A673 (cell line): ENCODE measurements at regions not wholly inside any gene's neighbourhood (a gene's known extent, or its start where the extent isn't known, plus 50 kb on each side); places are given as distances from the start of the nearest gene placed in this dataset.

ENCODE experiments used
- BruUV-seq: library from RNA; stranded (reverse); fragments of 400-500 nt; replicated peaks from 2 replicates; lab custom pipeline; 2021; lab: Mats Ljungman, UMichigan
- CTCF ChIA-PET: fragments of 300-600 bp; sonication (Branson Sonifier 250); formaldehyde crosslinking; loops from one replicate; lab custom pipeline; 2022; ENCODE audit warnings: antibody characterized with exemption; lab: Charles Lee
- POLR2A ChIA-PET: fragments of 300-600 bp; sonication (Branson Sonifier 250); formaldehyde crosslinking; loops from one replicate; lab custom pipeline; 2022; ENCODE audit warnings: antibody characterized with exemption; ENCODE audit not compliant: low non-redundant PET; lab: Charles Lee
- DNase-seq: peaks from one replicate; pipeline ENCODE4 v3.0.0-alpha.2; 2015; ENCODE audit warnings: low spot score
- H3K27ac ChIP-seq: fragments of 200-600 bp; sonication (generic); 2 replicates; pipeline ENCODE4 v1.5.1; 2016; ENCODE audit warnings: mixed run types, low read depth, mild to moderate bottlenecking, mixed read lengths, antibody characterized with exemption, low read length; ENCODE audit not compliant: poor library complexity, severe bottlenecking
- H3K27me3 ChIP-seq: fragments of 200-600 bp; sonication (generic); replicated peaks from 2 replicates; pipeline ENCODE4 v1.6.1; 2017; ENCODE audit warnings: mixed run types, low read depth, mild to moderate bottlenecking, mixed read lengths, antibody characterized with exemption, low read length; ENCODE audit not compliant: insufficient read depth, poor library complexity
- H3K36me3 ChIP-seq: fragments of 200-600 bp; sonication (generic); 2 replicates; pipeline ENCODE4 v1.6.1; 2016; ENCODE audit warnings: mixed run types, mild to moderate bottlenecking, mixed read lengths, antibody characterized with exemption, low read length; ENCODE audit not compliant: insufficient read depth, poor library complexity, severe bottlenecking
- H3K4me1 ChIP-seq: fragments of 200-600 bp; sonication (generic); 2 replicates; pipeline ENCODE4 v1.6.1; 2017; ENCODE audit warnings: mixed run types, mild to moderate bottlenecking, mixed read lengths, antibody characterized with exemption, low read length; ENCODE audit not compliant: insufficient read depth, poor library complexity, severe bottlenecking
- H3K4me3 ChIP-seq: fragments of 200-600 bp; sonication (generic); 2 replicates; pipeline ENCODE4 v1.5.1; 2016; ENCODE audit warnings: low read depth, mixed run types, mild to moderate bottlenecking, mixed read lengths, low read length; ENCODE audit not compliant: poor library complexity, severe bottlenecking
- H3K9me3 ChIP-seq: fragments of 200-600 bp; sonication (generic); 2 replicates; pipeline ENCODE4 v1.6.1; 2016; ENCODE audit warnings: mixed run types, low read depth, mild to moderate bottlenecking, mixed read lengths, antibody characterized with exemption, low read length; ENCODE audit not compliant: poor library complexity, severe bottlenecking
- CTCF ChIP-seq: fragments of 300-800, 200-600 bp; sonication (generic); conservative IDR thresholded peaks from 2 replicates; pipeline ENCODE4 v1.5.1; 2017; ENCODE audit warnings: low read depth, mild to moderate bottlenecking, antibody characterized with exemption, low read length, moderate library complexity, mixed read lengths
- EZH2 ChIP-seq: fragments of 200-600 bp; sonication (generic); IDR thresholded peaks from 2 replicates; pipeline ENCODE4 v1.6.1; 2017; ENCODE audit warnings: borderline replicate concordance, low read depth, mild to moderate bottlenecking, mixed read lengths, antibody characterized with exemption, low read length; ENCODE audit not compliant: poor library complexity, severe bottlenecking
- intact Hi-C: fragments of 100-400 bp; cut with micrococcal nuclease; formaldehyde crosslinking; loops from one replicate; pipeline ENCODE4 v1.10.0; 2022; ENCODE audit not compliant: unreplicated experiment

- no peak for DNase-seq
- no TSS peak for BruUV-seq
- CTCF ChIA-PET, result no interaction called here
Observed at GRCh38 chr5:167479779-167480178, 811.7 kb upstream of the WWC1 start.

GRCh38 chr5:167481345-167481744 lies 810.1 kb upstream of the WWC1 start:
- no TSS peak for BruUV-seq
- intact Hi-C loops, result no loop called here
- no peaks in the 10 kb centered on the region for H3K9me3 ChIP-seq
- H3K4me1 ChIP-seq, result no peaks in the 10 kb centered on the region
- TF ChIP-seq EZH2, result no peak
- no peak for TF ChIP-seq CTCF
- ChIA-PET CTCF (no interaction called here), POLR2A (no interaction called here)
- H3K27me3 ChIP-seq, result no peaks in the 10 kb centered on the region
- H3K36me3 ChIP-seq, result no peaks in the 10 kb centered on the region
- DNase-seq, result no peak
- H3K27ac ChIP-seq, result no peak overlapping the region
- H3K4me3 ChIP-seq, result no peak overlapping the region

More at GRCh38 chr5:167479779-167480178, 811.7 kb upstream of the WWC1 start:
- Histone ChIP-seq H3K9me3 (no peaks in the 10 kb centered on the region), H3K4me3 (no peak overlapping the region), H3K27me3 (no peaks in the 10 kb centered on the region), H3K27ac (no peak overlapping the region), H3K4me1 (no peaks in the 10 kb centered on the region), H3K36me3 (no peaks in the 10 kb centered on the region)
- TF ChIP-seq CTCF (no peak), EZH2 (no peak)
- POLR2A ChIA-PET, result no interaction called here
- intact Hi-C loops, result loop anchor here (10.0 kb wide), 1 partner anchor 1445 kb away; no protein-coding TSS in a partner anchor

- TF ChIP-seq EZH2 (no peak), CTCF (no peak)
- Histone ChIP-seq H3K4me1 (no peaks in the 10 kb centered on the region), H3K27ac (no peak overlapping the region), H3K4me3 (no peak overlapping the region), H3K9me3 (no peaks in the 10 kb centered on the region), H3K36me3 (no peaks in the 10 kb centered on the region), H3K27me3 (no peaks in the 10 kb centered on the region)
- BruUV-seq, result no TSS peak
- ChIA-PET CTCF (no interaction called here), POLR2A (no interaction called here)
- no peak for DNase-seq
- intact Hi-C loops, result no loop called here
Observed at GRCh38 chr5:167482555-167482954, 808.9 kb upstream of the WWC1 start.
